OCI-LY1 (cell line): ENCODE measurements at regions not wholly inside any gene's neighbourhood (a gene's known extent, or its start where the extent isn't known, plus 50 kb on each side); places are given as distances from the start of the nearest gene placed in this dataset.

Experiments used
- H2AFZ ChIP-seq: fragments of 200-600 bp; sonication (generic), shearing (Covaris generic); 2 replicates; pipeline ENCODE4 v1.6.0; 2014; ENCODE audit warnings: antibody characterized with exemption, mild to moderate bottlenecking, low read length
- H3F3A ChIP-seq: fragments of 200-600 bp; sonication (generic), shearing (Covaris generic); 2 replicates; pipeline ENCODE4 v1.6.0; 2014; ENCODE audit warnings: mild to moderate bottlenecking, antibody characterized with exemption, low read length, moderate library complexity; ENCODE audit not compliant: insufficient read depth
- H3K27ac ChIP-seq: fragments of 200-600 bp; sonication (generic); 2 replicates; pipeline ENCODE4 v1.5.1; 2014; ENCODE audit warnings: low read length, mixed run types, mild to moderate bottlenecking, low read depth; ENCODE audit not compliant: poor library complexity, severe bottlenecking
- H3K27me3 ChIP-seq: fragments of 200-600 bp; sonication (generic); 2 replicates; pipeline ENCODE4 v1.6.0; 2014; ENCODE audit warnings: antibody characterized with exemption, mild to moderate bottlenecking, low read length, moderate library complexity; ENCODE audit not compliant: insufficient read depth
- H3K36me3 ChIP-seq: fragments of 200-600 bp; sonication (generic); 2 replicates; pipeline ENCODE4 v1.6.1; 2014; ENCODE audit warnings: mild to moderate bottlenecking, antibody characterized with exemption, low read length, moderate library complexity, mixed read lengths; ENCODE audit not compliant: insufficient read depth
- H3K4me1 ChIP-seq: fragments of 200-600 bp; sonication (generic); 2 replicates; pipeline ENCODE4 v1.5.1; 2014; ENCODE audit warnings: mild to moderate bottlenecking, low read length, moderate library complexity; ENCODE audit not compliant: insufficient read depth, severe bottlenecking
- H3K4me2 ChIP-seq: fragments of 200-600 bp; sonication (generic), shearing (Covaris generic); 2 replicates; pipeline ENCODE4 v1.6.1; 2014; ENCODE audit warnings: low read length
- H3K4me3 ChIP-seq: fragments of 200-600 bp; sonication (generic); 2 replicates; pipeline ENCODE4 v1.5.1; 2014; ENCODE audit warnings: low read length, low read depth, mild to moderate bottlenecking, mixed read lengths; ENCODE audit not compliant: poor library complexity, severe bottlenecking
- H3K79me2 ChIP-seq: fragments of 200-600 bp; shearing (Covaris generic); 2 replicates; pipeline ENCODE4 v1.6.1; 2016; ENCODE audit warnings: mixed run types, low read length, mixed read lengths; ENCODE audit not compliant: insufficient read depth
- H3K9ac ChIP-seq: fragments of 200-600 bp; sonication (generic), shearing (Covaris generic); 2 replicates; pipeline ENCODE4 v1.6.1; 2014; ENCODE audit warnings: mild to moderate bottlenecking, low read length, mixed read lengths
- H3K9me2 ChIP-seq: fragments of 200-600 bp; sonication (generic), shearing (Covaris generic); 2 replicates; pipeline ENCODE4 v1.6.1; 2014; ENCODE audit warnings: low read depth, mild to moderate bottlenecking, low read length, mixed read lengths
- H3K9me3 ChIP-seq: fragments of 200-600 bp; shearing (Covaris generic); 2 replicates; pipeline ENCODE4 v1.6.1; 2014; ENCODE audit warnings: low read length, mixed read lengths
- H4K20me1 ChIP-seq: fragments of 200-600 bp; sonication (generic), shearing (Covaris generic); 2 replicates; pipeline ENCODE4 v1.6.0; 2016; ENCODE audit warnings: mild to moderate bottlenecking, low read length; ENCODE audit not compliant: insufficient read depth
- CTCF ChIP-seq: fragments of 200-600 bp; sonication (generic), shearing (Covaris generic); IDR thresholded peaks from 2 replicates; pipeline ENCODE4 v1.5.1; 2017; ENCODE audit warnings: mild to moderate bottlenecking, antibody characterized with exemption, low read length, moderate library complexity, mixed read lengths
- EZH2 ChIP-seq: fragments of 200-600 bp; sonication (generic), shearing (Covaris generic); IDR thresholded peaks from 2 replicates; pipeline ENCODE4 v1.8.0; 2017; ENCODE audit warnings: borderline replicate concordance, mixed run types, mild to moderate bottlenecking, antibody characterized with exemption, low read length, moderate library complexity, mixed read lengths

- Histone ChIP-seq H4K20me1 (no peaks in the 10 kb centered on the region), H3K36me3 (no peaks in the 10 kb centered on the region), H3K9me2 (no peaks in the 10 kb centered on the region), H3F3A (no peaks in the 10 kb centered on the region), H3K9me3 (no peaks in the 10 kb centered on the region), H2AFZ (no peak overlapping the region), H3K9ac (no peak overlapping the region), H3K4me2 (no peak overlapping the region), H3K27me3 (no peaks in the 10 kb centered on the region), H3K27ac (no peak overlapping the region), H3K4me1 (no peaks in the 10 kb centered on the region), H3K4me3 (no peak overlapping the region), H3K79me2 (no peaks in the 10 kb centered on the region)
- TF ChIP-seq EZH2 (no peak), CTCF (no peak)
Measured at GRCh38 chr21:27112186-27112585, 145.3 kb upstream of the ADAMTS5 start.

- Histone ChIP-seq H3K4me1 (no peaks in the 10 kb centered on the region), H3K4me3 (no peak overlapping the region), H4K20me1 (no peaks in the 10 kb centered on the region), H3K36me3 (no peaks in the 10 kb centered on the region), H3K27me3 (no peaks in the 10 kb centered on the region), H3K9me2 (no peaks in the 10 kb centered on the region), H2AFZ (no peak overlapping the region), H3K4me2 (no peak overlapping the region), H3K27ac (no peak overlapping the region), H3K9me3 (no peaks in the 10 kb centered on the region), H3K9ac (no peak overlapping the region), H3K79me2 (no peaks in the 10 kb centered on the region), H3F3A (no peaks in the 10 kb centered on the region)
- TF ChIP-seq EZH2: no peak
- TF ChIP-seq CTCF: no peak
Measured at GRCh38 chr21:27110956-27111355, 144.1 kb upstream of the ADAMTS5 start.

- Histone ChIP-seq H3K27me3 (no peaks in the 10 kb centered on the region), H3F3A (no peaks in the 10 kb centered on the region), H3K9ac (no peak overlapping the region), H3K36me3 (no peaks in the 10 kb centered on the region), H3K9me3 (no peaks in the 10 kb centered on the region), H3K9me2 (no peaks in the 10 kb centered on the region), H3K27ac (no peak overlapping the region), H3K4me2 (no peak overlapping the region), H3K4me3 (no peak overlapping the region), H4K20me1 (no peaks in the 10 kb centered on the region), H2AFZ (no peak overlapping the region), H3K79me2 (no peaks in the 10 kb centered on the region), H3K4me1 (no peaks in the 10 kb centered on the region)
- TF ChIP-seq CTCF (no peak), EZH2 (no peak)
Measured at GRCh38 chr21:27108701-27109100, 141.8 kb upstream of the ADAMTS5 start.
